Fibroblast of lung (primary cell): ENCODE measurements at regions not wholly inside any gene's neighbourhood (a gene's known extent, or its start where the extent isn't known, plus 50 kb on each side); places are given as distances from the start of the nearest gene placed in this dataset.
A peak's percentile ranks its signal among the peaks of the same experiment; 100 is the strongest.

Experiments
- DNase-seq, 2 donors: peaks; one replicate each; pipeline versions ENCODE4 v3.0.0 to v3.0.0-alpha.2; 2010; ENCODE audit warnings: low read depth in 2 of 2
- H2AFZ ChIP-seq: 2 replicates; pipeline ENCODE4 v1.5.1; 2012; ENCODE audit warnings: low read length, control low read depth, inconsistent platforms
- H3K27ac ChIP-seq: 2 replicates; pipeline ENCODE4 v1.5.1; 2011; ENCODE audit warnings: low read length, control low read depth; ENCODE audit not compliant: insufficient read depth
- H3K27me3 ChIP-seq: 2 replicates; pipeline ENCODE4 v1.5.1; 2011; ENCODE audit warnings: mild to moderate bottlenecking, low read length; ENCODE audit not compliant: control insufficient read depth, insufficient read depth
- H3K36me3 ChIP-seq: 2 replicates; pipeline ENCODE4 v1.5.1; 2011; ENCODE audit warnings: low read length; ENCODE audit not compliant: control insufficient read depth, insufficient read depth
- H3K4me1 ChIP-seq: 2 replicates; pipeline ENCODE4 v1.5.1; 2011; ENCODE audit warnings: low read length; ENCODE audit not compliant: control insufficient read depth, insufficient read depth; ENCODE audit errors: extremely low read depth
- H3K4me2 ChIP-seq: 2 replicates; pipeline ENCODE4 v1.5.1; 2011; ENCODE audit warnings: low read length, control low read depth; ENCODE audit not compliant: insufficient read depth; ENCODE audit errors: extremely low read depth
- H3K4me3 ChIP-seq, 4 experiments: fragments of 200-600 bp in 1 of 4; sonication (generic) in 1 of 4; replicated peaks in 1 of 4; 2 replicates each; pipeline ENCODE4 v1.5.1; 2011 to 2016; ENCODE audit warnings: low read length in 4 of 4, low read depth in 3 of 4, mild to moderate bottlenecking in 3 of 4, control low read depth in 2 of 4, inconsistent platforms in 1 of 4, mixed read lengths in 1 of 4; ENCODE audit not compliant: insufficient read depth in 1 of 4; ENCODE audit errors: control extremely low read depth in 1 of 4
- H3K79me2 ChIP-seq: 2 replicates; pipeline ENCODE4 v1.5.1; 2012; ENCODE audit warnings: mild to moderate bottlenecking, low read length, inconsistent platforms; ENCODE audit not compliant: control insufficient read depth, insufficient read depth
- H3K9ac ChIP-seq: 2 replicates; pipeline ENCODE4 v1.5.1; 2011; ENCODE audit warnings: mild to moderate bottlenecking, low read length, control low read depth; ENCODE audit not compliant: insufficient read depth
- H3K9me3 ChIP-seq: 2 replicates; pipeline ENCODE4 v1.5.1; 2012; ENCODE audit warnings: low read depth, low read length; ENCODE audit not compliant: control insufficient read depth, insufficient read depth
- H4K20me1 ChIP-seq: 2 replicates; pipeline ENCODE4 v1.5.1; 2011; ENCODE audit warnings: low read length; ENCODE audit not compliant: control insufficient read depth, insufficient read depth; ENCODE audit errors: extremely low read depth
- CTCF ChIP-seq, 2 donors: IDR thresholded peaks in 1 of 2; conservative IDR thresholded peaks in 1 of 2; 1 replicate in 1 of 2; 2 replicates in 1 of 2; pipeline ENCODE4 v1.5.1; 2011 to 2012; ENCODE audit warnings: low read length in 2 of 2, control low read depth in 1 of 2, inconsistent platforms in 1 of 2, low read depth in 1 of 2, mild to moderate bottlenecking in 1 of 2
- EZH2 ChIP-seq: IDR thresholded peaks from 2 replicates; pipeline ENCODE4 v1.5.1; 2012; ENCODE audit warnings: low read length, control low read depth, mild to moderate bottlenecking; ENCODE audit errors: missing control alignments

GRCh38 chr4:26073886-26074560, 160.0 kb downstream of the SMIM20 start:
- H3K79me2 ChIP-seq = no peaks in the 10 kb centered on the region
- no peak overlapping the region for H3K4me2 ChIP-seq
- TF ChIP-seq EZH2 = no peak
- TF ChIP-seq CTCF (conservative IDR thresholded peaks at IDR 0.05 in 1 of 2, IDR thresholded peaks at IDR 0.05 in 1 of 2; ENCODE audit: low read depth in 1 of 2, low read length in 2 of 2) = no peak
- DNase-seq = no peak
- no peak overlapping the region for H2AFZ ChIP-seq
- H3K36me3 ChIP-seq = no peaks in the 10 kb centered on the region
- H3K27ac ChIP-seq = no peak overlapping the region
- H3K4me3 ChIP-seq = no peak overlapping the region
- H3K4me1 ChIP-seq = no peaks in the 10 kb centered on the region
- H4K20me1 ChIP-seq = no peaks in the 10 kb centered on the region
- H3K9ac ChIP-seq = no peak overlapping the region
- H3K27me3 ChIP-seq = no peaks in the 10 kb centered on the region
- H3K9me3 ChIP-seq = no peaks in the 10 kb centered on the region

- TF ChIP-seq CTCF (conservative IDR thresholded peaks at IDR 0.05 in 1 of 2, IDR thresholded peaks at IDR 0.05 in 1 of 2; ENCODE audit: low read depth in 1 of 2, low read length in 2 of 2) = no peak
- no peak for TF ChIP-seq EZH2
- Histone ChIP-seq H3K27ac (no peak overlapping the region), H3K36me3 (no peaks in the 10 kb centered on the region), H2AFZ (no peak overlapping the region), H3K79me2 (no peaks in the 10 kb centered on the region), H3K27me3 (no peaks in the 10 kb centered on the region), H3K9me3 (no peaks in the 10 kb centered on the region), H3K4me3 (no peak overlapping the region), H3K4me2 (no peak overlapping the region), H3K9ac (no peak overlapping the region), H4K20me1 (no peaks in the 10 kb centered on the region), H3K4me1 (no peaks in the 10 kb centered on the region)
- DNase-seq = no peak
These were observed 160.9 kb downstream of the SMIM20 start for GRCh38 chr4:26074712-26075430.

GRCh38 chr4:26075583-26075982, 161.6 kb downstream of the SMIM20 start:
- H3K27ac ChIP-seq = no peak overlapping the region
- no peaks in the 10 kb centered on the region for H3K4me1 ChIP-seq
- no peak overlapping the region for H3K4me2 ChIP-seq
- H3K9me3 ChIP-seq = no peaks in the 10 kb centered on the region
- H3K4me3 ChIP-seq = no peak overlapping the region
- TF ChIP-seq EZH2 (no peak), CTCF (conservative IDR thresholded peaks at IDR 0.05 in 1 of 2, IDR thresholded peaks at IDR 0.05 in 1 of 2; ENCODE audit: low read depth in 1 of 2, low read length in 2 of 2) (no peak)
- peak in 1 of 2 donors; percentile 39 for DNase-seq
- no peaks in the 10 kb centered on the region for H3K36me3 ChIP-seq
- H3K27me3 ChIP-seq = no peaks in the 10 kb centered on the region
- no peaks in the 10 kb centered on the region for H4K20me1 ChIP-seq
- H3K79me2 ChIP-seq = no peaks in the 10 kb centered on the region
- H2AFZ ChIP-seq = no peak overlapping the region
- no peak overlapping the region for H3K9ac ChIP-seq
